ENCODE measurements at regions not wholly inside any gene's neighbourhood (a gene's known extent, or its start where the extent isn't known, plus 50 kb on each side); places are given as distances from the start of the nearest gene placed in this dataset.

DNA sequence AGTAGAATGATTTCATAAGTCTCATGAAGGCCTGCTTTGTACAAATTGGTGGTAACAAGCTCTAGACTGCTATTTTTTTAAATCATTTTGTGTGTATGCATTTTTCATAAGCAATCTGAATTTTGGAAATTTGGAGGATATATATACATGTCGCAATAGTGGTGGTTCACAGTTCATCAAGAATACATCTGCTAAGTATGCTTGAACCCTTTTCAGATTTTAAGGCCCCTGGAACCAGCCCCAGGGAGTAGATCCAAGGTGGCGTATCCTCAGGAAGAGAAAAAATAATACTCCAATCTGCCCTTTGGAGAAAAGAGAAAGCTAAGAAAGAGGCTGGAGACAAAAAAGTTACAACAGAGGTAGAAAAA, 141.6 kb downstream of the HINT1 start:
- Histone ChIP-seq H3K27ac (ENCODE audit: extremely low read depth, low read depth, low read length) (no peak overlapping the region), H3K9me3 (ENCODE audit: control insufficient read depth, insufficient read depth, low read depth, low read length) (no peaks in the 10 kb centered on the region), H3K36me3 (ENCODE audit: control insufficient read depth in 2 of 2, insufficient read depth in 1 of 2, low read length in 2 of 2) (no peaks in the 10 kb centered on the region), H3K4me1 (ENCODE audit: control insufficient read depth, insufficient read depth, low read length) (no peaks in the 10 kb centered on the region), H3K4me3 (ENCODE audit: low read depth, low read length) (no peak overlapping the region)
- ChIA-PET POLR2A (no interaction called here), CTCF (interaction anchor here (0.7 kb wide), 1 partner anchor 984 kb away, joined by 3 read pairs; no protein-coding TSS in a partner anchor)
- TF ChIP-seq ZNF16 (tag by site-specific recombination; IDR thresholded peaks at IDR 0.05; ENCODE audit: low read depth) (no peak), ZNF585B (tag by site-specific recombination; IDR thresholded peaks at IDR 0.05) (no peak), BCL11A (tag by site-specific recombination; IDR thresholded peaks at IDR 0.05; ENCODE audit: low read depth) (no peak), SP2 (tag by site-specific recombination; IDR thresholded peaks at IDR 0.05) (no peak), ZNF701 (tag by site-specific recombination; IDR thresholded peaks at IDR 0.05) (no peak)
- TF ChIP-seq, protein P1, sequence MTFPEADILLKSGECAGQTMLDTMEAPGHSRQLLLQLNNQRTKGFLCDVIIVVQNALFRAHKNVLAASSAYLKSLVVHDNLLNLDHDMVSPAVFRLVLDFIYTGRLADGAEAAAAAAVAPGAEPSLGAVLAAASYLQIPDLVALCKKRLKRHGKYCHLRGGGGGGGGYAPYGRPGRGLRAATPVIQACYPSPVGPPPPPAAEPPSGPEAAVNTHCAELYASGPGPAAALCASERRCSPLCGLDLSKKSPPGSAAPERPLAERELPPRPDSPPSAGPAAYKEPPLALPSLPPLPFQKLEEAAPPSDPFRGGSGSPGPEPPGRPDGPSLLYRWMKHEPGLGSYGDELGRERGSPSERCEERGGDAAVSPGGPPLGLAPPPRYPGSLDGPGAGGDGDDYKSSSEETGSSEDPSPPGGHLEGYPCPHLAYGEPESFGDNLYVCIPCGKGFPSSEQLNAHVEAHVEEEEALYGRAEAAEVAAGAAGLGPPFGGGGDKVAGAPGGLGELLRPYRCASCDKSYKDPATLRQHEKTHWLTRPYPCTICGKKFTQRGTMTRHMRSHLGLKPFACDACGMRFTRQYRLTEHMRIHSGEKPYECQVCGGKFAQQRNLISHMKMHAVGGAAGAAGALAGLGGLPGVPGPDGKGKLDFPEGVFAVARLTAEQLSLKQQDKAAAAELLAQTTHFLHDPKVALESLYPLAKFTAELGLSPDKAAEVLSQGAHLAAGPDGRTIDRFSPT (tag by site-specific recombination; IDR thresholded peaks at IDR 0.05): no peak
- TF ChIP-seq, protein P2, sequence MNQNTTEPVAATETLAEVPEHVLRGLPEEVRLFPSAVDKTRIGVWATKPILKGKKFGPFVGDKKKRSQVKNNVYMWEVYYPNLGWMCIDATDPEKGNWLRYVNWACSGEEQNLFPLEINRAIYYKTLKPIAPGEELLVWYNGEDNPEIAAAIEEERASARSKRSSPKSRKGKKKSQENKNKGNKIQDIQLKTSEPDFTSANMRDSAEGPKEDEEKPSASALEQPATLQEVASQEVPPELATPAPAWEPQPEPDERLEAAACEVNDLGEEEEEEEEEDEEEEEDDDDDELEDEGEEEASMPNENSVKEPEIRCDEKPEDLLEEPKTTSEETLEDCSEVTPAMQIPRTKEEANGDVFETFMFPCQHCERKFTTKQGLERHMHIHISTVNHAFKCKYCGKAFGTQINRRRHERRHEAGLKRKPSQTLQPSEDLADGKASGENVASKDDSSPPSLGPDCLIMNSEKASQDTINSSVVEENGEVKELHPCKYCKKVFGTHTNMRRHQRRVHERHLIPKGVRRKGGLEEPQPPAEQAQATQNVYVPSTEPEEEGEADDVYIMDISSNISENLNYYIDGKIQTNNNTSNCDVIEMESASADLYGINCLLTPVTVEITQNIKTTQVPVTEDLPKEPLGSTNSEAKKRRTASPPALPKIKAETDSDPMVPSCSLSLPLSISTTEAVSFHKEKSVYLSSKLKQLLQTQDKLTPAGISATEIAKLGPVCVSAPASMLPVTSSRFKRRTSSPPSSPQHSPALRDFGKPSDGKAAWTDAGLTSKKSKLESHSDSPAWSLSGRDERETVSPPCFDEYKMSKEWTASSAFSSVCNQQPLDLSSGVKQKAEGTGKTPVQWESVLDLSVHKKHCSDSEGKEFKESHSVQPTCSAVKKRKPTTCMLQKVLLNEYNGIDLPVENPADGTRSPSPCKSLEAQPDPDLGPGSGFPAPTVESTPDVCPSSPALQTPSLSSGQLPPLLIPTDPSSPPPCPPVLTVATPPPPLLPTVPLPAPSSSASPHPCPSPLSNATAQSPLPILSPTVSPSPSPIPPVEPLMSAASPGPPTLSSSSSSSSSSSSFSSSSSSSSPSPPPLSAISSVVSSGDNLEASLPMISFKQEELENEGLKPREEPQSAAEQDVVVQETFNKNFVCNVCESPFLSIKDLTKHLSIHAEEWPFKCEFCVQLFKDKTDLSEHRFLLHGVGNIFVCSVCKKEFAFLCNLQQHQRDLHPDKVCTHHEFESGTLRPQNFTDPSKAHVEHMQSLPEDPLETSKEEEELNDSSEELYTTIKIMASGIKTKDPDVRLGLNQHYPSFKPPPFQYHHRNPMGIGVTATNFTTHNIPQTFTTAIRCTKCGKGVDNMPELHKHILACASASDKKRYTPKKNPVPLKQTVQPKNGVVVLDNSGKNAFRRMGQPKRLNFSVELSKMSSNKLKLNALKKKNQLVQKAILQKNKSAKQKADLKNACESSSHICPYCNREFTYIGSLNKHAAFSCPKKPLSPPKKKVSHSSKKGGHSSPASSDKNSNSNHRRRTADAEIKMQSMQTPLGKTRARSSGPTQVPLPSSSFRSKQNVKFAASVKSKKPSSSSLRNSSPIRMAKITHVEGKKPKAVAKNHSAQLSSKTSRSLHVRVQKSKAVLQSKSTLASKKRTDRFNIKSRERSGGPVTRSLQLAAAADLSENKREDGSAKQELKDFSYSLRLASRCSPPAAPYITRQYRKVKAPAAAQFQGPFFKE (tag by site-specific recombination; IDR thresholded peaks at IDR 0.05; ENCODE audit: borderline replicate concordance): no peak

DNA sequence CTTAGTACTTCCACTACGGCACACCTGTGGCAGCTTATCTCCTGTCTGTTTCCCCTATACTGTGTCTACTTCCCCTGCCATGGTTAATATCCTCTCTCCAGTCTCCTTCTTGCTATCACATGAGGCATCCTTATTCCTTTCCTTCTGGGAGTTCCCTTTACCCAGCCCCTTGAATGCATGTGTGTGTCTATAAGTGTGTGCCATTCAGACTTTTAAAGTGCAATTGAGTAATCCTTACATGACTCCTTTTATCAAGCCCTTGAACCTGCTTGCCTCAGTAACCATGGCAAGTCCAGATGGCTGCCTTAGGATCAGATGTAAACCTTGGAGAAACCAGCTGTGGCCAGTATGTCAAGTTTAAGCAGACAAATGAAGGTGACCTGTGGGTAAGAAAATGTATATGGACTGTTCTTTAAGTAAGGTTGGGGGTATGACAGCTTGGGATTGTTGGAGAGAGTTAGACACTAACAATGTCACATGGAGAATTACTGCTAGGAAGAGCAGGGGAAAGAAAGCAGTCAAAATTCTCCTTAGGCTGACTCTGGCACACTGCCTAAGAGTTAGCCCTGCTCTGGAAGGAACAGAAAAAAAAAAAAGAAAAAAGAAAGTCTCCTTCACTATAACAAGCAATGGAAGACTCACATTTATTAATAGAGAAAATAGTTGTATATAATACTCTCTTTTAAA, 142.1 kb downstream of the HINT1 start:
- Histone ChIP-seq H3K9me3 (ENCODE audit: control insufficient read depth, insufficient read depth, low read depth, low read length) (no peaks in the 10 kb centered on the region), H3K27ac (ENCODE audit: extremely low read depth, low read depth, low read length) (no peak overlapping the region)
- TF ChIP-seq ZNF146 (tag by site-specific recombination; IDR thresholded peaks at IDR 0.05): no peak
- no peak for TF ChIP-seq ZNF571 (tag by site-specific recombination; IDR thresholded peaks at IDR 0.05)
- TF ChIP-seq, protein P3, sequence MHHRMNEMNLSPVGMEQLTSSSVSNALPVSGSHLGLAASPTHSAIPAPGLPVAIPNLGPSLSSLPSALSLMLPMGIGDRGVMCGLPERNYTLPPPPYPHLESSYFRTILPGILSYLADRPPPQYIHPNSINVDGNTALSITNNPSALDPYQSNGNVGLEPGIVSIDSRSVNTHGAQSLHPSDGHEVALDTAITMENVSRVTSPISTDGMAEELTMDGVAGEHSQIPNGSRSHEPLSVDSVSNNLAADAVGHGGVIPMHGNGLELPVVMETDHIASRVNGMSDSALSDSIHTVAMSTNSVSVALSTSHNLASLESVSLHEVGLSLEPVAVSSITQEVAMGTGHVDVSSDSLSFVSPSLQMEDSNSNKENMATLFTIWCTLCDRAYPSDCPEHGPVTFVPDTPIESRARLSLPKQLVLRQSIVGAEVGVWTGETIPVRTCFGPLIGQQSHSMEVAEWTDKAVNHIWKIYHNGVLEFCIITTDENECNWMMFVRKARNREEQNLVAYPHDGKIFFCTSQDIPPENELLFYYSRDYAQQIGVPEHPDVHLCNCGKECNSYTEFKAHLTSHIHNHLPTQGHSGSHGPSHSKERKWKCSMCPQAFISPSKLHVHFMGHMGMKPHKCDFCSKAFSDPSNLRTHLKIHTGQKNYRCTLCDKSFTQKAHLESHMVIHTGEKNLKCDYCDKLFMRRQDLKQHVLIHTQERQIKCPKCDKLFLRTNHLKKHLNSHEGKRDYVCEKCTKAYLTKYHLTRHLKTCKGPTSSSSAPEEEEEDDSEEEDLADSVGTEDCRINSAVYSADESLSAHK (tag by site-specific recombination; IDR thresholded peaks at IDR 0.05): no peak
- TF ChIP-seq, protein P4, sequence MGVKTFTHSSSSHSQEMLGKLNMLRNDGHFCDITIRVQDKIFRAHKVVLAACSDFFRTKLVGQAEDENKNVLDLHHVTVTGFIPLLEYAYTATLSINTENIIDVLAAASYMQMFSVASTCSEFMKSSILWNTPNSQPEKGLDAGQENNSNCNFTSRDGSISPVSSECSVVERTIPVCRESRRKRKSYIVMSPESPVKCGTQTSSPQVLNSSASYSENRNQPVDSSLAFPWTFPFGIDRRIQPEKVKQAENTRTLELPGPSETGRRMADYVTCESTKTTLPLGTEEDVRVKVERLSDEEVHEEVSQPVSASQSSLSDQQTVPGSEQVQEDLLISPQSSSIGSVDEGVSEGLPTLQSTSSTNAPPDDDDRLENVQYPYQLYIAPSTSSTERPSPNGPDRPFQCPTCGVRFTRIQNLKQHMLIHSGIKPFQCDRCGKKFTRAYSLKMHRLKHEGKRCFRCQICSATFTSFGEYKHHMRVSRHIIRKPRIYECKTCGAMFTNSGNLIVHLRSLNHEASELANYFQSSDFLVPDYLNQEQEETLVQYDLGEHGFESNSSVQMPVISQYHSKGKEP (tag by site-specific recombination; IDR thresholded peaks at IDR 0.05): no peak
- no peak for TF ChIP-seq ZNF133 (tag by site-specific recombination; IDR thresholded peaks at IDR 0.05)
- TF ChIP-seq ZNF629 (tag by site-specific recombination; IDR thresholded peaks at IDR 0.05): no peak
- TF ChIP-seq, protein P5, sequence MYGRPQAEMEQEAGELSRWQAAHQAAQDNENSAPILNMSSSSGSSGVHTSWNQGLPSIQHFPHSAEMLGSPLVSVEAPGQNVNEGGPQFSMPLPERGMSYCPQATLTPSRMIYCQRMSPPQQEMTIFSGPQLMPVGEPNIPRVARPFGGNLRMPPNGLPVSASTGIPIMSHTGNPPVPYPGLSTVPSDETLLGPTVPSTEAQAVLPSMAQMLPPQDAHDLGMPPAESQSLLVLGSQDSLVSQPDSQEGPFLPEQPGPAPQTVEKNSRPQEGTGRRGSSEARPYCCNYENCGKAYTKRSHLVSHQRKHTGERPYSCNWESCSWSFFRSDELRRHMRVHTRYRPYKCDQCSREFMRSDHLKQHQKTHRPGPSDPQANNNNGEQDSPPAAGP (tag by site-specific recombination; IDR thresholded peaks at IDR 0.05): no peak
- TF ChIP-seq SCRT1 (tag by site-specific recombination; IDR thresholded peaks at IDR 0.05; ENCODE audit: borderline replicate concordance): no peak
- no peak for TF ChIP-seq YY1 (tag by site-specific recombination; IDR thresholded peaks at IDR 0.05)
- no peak for TF ChIP-seq ZNF558 (tag by site-specific recombination; IDR thresholded peaks at IDR 0.05)
- no peak for TF ChIP-seq GFI1B (tag by site-specific recombination; IDR thresholded peaks at IDR 0.05)
- TF ChIP-seq, protein P6, sequence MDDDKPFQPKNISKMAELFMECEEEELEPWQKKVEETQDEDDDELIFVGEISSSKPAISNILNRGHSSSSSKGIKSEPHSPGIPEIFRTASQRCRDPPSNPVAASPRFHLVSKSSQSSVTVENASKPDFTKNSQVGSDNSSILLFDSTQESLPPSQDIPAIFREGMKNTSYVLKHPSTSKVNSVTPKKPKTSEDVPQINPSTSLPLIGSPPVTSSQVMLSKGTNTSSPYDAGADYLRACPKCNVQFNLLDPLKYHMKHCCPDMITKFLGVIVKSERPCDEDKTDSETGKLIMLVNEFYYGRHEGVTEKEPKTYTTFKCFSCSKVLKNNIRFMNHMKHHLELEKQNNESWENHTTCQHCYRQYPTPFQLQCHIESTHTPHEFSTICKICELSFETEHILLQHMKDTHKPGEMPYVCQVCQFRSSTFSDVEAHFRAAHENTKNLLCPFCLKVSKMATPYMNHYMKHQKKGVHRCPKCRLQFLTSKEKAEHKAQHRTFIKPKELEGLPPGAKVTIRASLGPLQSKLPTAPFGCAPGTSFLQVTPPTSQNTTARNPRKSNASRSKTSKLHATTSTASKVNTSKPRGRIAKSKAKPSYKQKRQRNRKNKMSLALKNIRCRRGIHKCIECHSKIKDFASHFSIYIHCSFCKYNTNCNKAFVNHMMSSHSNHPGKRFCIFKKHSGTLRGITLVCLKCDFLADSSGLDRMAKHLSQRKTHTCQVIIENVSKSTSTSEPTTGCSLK (tag by site-specific recombination; IDR thresholded peaks at IDR 0.05): no peak

More for the DNA sequence above, 142.1 kb downstream of the HINT1 start:
- H3K4me3 ChIP-seq (ENCODE audit: low read depth, low read length): no peak overlapping the region
- no peaks in the 10 kb centered on the region for H3K36me3 ChIP-seq (ENCODE audit: control insufficient read depth in 2 of 2, insufficient read depth in 1 of 2, low read length in 2 of 2)
- ChIA-PET POLR2A (no interaction called here), CTCF (no interaction called here)
- H3K4me1 ChIP-seq (ENCODE audit: control insufficient read depth, insufficient read depth, low read length): no peaks in the 10 kb centered on the region
